ENCODE measurements at regions not wholly inside any gene's neighbourhood (a gene's known extent, or its start where the extent isn't known, plus 50 kb on each side); places are given as distances from the start of the nearest gene placed in this dataset.
A peak's percentile ranks its signal among the peaks of the same experiment; 100 is the strongest.
"Not testable (repeated sequence)": the region's sequence is repeated elsewhere in the genome, so short reads cannot be mapped to it uniquely, and the experiment has no call there.

DNA sequence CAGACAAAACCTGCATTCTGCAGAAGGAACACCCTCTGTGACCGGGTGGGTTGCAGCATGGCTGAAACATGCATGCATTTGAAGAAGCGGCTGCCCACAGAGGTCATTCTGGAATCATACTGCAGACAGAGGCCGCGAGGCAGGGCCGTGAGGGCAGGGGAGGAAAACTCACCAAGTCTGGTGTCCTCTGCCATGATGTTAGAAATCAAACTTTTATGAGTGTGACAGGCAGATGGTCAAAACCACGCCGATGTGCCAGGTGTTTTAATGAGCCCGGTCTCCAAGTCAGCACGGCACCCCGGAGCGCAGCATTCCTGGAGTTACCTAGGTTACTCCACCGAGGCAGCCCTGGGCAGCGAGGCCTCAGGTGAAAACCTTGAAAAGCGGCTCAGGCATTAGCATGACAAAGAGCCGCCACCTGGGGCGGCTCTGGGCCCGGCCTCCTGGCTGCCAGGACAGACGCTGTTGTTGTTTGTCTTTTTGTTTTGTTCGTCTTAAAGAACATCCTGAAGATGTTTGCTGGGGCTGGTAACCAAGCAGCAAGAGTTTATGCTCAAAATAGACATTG is 255.6 kb downstream of the ERMARD start:
- no peak for DNase-seq

DNA sequence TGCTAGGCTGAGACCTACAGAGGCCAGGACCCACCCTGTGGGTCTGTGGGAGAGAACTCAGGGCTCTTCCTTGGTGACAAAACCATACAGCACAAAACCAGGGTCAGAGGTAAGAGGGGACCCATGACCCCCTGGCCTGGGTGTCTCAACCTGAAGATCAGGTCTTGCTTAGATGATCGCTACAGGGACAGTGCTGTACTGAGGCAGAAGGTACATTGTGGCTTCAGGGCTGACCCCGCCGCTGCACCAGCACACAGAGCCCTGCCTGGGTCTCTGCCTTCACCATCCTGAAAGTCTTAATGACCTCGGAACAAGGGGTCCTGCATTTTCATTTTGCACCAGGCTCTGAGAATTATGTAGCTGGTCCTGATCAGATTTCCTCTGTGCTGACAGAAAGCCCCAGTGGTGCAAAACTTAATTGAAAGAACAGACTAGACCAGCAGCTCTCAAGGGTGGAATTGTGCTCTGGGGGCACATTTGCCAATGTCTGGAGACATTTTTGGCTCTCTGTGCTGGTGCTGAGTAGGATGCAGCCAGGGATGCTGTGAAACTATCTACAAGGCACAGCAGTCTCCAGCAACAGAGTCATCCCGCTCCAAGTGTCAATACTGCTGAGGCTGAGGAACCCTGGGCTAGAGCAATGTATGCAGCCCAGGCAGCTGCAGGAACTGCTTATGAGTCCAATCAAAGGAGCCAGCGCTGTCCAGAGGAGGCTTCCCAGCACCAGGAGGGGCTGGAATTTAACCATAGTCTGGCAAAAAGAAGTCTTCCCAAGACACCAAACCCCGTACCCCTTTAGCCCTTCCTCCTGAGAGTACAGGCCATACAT is 254.9 kb downstream of the ERMARD start:
- DNase-seq, result no peak

DNA sequence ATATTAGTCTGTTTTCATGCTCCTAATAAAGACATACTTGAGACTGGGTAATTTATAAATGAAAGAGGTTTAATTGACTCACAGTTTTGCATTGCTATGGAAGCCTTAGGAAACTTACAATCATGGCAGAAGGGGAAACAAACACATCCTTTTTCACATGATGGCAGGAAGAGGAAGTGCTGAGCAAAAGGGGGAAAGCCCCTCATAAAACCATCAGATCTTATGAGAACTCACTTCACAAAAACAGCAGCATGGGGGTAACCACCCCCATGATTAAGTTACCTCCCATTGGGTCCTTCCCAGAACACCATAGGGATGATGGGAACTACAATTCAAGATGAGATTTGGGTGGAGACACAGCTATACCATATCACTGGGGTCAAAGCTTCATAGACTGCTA is 254.2 kb downstream of the ERMARD start:
- DNase-seq, result no peak

DNA sequence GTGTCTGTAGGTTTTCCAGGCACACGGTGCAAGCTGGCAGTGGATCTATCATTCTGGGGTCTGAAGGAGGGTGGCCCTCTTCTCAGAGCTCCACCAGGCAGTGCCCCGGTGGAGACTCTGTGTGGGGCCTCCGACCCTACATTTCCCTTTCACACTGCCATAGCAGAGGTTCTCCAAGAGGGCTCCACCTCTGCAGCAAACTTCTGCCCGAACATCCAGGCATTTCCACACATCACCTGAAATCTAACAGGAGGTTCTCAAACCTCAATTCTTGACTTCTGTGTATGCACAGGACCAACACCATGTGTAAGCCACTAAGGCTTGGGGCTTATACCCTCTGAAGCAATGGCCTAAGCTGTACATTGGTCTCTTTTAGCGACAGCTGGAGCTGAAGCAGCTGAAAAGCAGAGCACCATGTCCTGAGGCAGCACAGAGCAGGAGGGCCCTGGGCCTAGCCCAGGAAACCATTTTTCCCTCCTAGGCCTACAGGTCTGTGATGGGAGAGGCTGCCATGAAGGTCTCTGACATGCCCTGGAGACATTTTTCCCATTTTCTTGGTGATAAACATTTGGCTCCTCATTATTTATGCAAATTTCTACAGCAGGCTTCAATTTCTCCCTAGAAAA is 253.3 kb downstream of the ERMARD start:
- no peak for DNase-seq

DNA sequence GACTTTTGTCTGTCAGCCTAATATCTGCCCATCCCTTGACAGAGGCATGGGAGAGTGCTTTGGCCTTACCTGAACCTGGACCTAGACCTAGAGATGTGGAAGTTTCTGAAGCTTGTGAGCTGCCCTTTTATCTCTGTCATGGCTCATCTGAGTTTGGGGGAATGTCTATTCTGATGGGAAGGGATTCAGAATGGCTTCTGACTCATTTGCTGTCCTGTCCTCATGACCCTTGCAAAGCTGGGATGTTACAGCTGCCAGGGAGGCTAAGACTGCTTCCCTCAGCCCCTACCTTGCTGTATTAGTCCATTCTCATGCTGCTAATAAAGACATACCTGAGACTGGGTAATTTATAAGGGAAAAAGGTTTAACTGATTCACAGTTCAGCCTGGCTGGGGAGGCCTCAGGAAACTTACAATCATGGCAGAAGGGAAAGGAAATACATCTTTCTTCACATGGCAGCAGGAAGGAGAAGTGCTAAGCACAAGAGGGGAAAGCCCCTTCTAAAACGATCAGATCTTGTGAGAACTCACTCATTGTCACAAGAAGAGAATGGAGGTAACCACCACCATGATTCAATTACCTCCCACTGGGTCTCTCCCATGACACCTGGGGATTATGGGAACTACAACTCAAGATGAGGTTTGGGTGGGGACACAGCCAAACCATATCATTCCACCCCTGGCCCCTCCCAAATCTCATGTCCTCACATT is 252.2 kb downstream of the ERMARD start:
- DNase-seq, result no peak

DNA sequence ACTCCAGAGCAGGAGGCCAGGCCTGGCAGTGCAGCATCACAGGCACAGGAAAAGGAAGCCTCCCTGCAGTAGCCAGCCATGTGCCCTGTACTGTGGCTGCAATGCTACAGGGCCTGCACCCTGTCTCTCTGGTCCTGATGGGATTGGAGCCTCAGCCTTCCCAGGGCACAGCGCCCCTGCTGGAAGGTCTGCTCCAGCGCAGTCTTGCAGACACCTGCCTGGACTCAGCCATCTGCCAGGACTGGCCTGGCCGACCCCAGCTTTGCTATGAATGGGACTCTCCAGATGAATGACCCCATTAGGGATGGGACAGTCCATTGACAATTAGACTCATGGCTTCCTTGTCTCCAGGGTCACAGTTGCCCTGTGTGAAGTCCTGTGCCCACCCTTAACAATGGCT is 251.6 kb downstream of the ERMARD start:
- DNase-seq, result no peak

DNA sequence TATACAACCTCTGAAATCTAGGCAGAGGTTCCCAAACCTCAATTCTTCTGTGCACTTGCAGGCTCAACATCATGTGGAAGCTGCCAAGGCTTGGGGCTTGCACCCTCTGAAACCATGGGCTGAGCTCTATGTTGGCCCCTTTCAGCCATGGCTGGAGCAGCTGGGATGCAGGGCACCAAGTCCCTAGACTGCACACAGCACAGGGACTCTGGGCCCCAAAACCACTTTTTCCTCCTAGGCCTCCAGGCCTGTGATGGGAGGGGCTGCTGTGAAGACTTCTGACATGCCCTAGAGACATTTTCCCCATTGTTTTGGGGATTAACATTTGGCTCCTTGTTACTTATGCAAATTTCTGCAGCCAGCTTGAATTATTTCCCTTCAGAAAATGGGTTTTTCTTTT is 250.4 kb downstream of the ERMARD start:
- not testable (repeated sequence) for DNase-seq

DNA sequence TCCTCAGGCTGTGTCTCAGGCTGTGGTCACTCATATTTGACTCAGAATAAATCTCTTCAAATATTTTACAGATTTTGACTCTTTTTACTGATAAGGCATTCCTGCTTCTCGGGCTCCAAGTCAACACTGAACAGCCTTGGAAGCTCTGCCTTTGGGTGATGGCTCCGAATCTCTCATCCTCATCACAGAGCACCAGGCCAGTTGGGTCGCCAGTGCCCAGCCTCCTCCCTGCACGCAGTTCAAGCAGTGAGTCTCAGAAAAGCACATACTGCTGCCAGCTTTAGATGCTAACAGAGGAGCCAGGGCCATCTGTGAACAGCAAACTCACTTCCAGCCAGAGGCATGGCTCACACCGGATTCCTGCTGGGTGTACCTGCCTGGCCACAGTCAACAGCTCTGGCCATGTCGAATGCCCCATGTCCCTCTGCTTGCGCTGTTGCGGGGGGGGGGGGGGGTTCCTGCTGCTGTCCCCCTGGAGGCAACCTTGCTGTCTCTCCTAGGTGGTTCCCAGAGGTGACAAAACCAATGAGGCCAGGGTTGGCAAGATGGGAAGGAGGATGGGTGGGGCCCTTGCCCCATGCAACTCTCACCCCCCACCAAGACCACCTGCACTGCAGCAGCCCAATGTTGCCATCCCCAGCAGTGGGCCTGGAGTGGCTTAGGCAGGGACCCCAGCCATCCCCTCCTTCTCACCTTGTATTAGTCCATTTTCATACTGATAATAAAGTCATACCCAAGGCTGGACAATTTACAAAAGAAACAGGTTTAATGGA is 248.8 kb downstream of the ERMARD start:
- DNase-seq, result no peak

DNA sequence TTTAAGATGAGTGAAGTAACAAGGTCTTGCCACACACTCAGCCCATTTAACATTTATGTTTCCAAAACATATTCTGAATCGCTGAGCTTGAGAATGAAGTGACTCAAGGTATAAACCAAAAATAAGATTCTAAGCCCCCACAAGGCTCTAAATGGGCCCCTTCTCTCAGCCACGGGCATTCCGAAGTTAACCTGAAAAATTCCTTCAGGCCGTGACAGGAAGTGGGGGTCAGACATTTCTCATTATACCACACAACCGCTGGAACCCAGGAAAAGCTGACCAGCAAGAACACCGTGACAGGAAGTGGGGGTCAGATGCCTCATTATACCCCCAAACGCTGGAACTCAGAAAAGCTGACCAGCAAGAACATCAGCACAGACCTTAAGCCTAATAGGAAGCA is 247.9 kb downstream of the ERMARD start:
- no peak for DNase-seq

DNA sequence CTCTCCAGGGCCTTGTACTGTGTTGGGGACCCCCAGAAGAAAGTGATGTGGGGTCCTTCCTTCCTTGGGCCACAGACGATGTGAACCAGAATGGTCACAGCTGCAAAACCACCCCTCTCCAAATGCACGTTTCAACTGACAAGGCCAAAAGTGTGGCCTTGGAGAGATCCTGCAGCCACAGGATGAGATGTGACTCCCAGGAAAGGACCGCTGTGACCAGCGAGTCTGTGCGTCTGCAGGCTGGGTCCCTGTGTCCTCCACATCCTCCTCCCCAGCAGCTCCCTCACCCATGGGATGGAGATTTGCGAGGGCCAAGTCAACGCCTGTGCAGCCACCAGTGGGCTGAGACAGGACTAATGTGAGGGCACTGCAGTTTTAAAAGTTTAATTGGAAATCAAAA is 247.0 kb downstream of the ERMARD start:
- DNase-seq, result no peak

DNA sequence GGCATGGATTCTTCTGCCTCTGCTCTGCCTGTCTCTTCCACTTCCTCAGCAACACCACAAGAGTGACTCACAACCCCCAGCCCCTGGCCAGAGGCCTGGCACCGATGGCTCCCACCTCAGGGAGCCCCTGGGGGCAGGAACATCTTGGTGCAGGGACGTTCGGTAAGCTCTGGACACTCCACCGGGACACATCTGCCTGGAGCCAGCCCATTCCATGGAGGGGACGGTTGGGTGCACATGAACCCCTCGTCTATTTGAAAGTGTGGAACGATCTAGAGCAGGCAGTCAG is 246.5 kb downstream of the ERMARD start:
- DNase-seq, result no peak

DNA sequence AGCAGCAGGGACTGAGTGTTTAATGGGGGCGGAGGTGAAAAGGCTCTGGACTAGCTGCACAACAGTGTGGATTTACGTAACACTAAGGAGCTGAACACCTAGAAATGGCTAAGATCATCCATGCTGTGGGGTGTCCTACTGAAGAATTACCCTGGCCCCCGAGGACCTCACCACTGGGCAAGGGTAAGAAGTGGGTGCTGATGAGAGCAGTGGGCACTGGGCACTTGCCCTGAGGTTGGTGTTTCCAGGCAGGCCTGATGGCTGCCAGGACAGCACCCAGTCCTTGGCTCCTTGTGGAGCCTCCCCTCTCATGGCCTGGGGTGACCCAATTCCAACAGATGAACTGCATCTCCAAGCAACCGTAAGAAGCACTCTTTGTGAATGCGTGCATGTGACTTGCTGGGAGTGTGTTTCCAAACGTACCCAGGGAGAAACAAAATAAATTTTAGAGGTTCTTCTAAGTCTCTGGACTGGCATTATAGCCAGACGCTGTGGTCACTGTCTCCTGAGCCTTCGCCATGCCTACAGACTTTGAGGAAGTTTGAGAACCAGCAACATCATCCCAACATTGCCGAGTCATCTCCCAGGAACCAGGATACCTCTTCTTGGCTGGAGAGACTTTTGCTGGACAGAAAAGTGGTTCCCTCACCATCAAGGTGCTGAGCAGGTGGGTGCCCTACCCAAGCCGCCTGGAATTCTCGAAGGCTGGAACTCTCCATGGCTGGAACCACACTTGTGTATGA is 245.9 kb downstream of the ERMARD start:
- no peak for DNase-seq

DNA sequence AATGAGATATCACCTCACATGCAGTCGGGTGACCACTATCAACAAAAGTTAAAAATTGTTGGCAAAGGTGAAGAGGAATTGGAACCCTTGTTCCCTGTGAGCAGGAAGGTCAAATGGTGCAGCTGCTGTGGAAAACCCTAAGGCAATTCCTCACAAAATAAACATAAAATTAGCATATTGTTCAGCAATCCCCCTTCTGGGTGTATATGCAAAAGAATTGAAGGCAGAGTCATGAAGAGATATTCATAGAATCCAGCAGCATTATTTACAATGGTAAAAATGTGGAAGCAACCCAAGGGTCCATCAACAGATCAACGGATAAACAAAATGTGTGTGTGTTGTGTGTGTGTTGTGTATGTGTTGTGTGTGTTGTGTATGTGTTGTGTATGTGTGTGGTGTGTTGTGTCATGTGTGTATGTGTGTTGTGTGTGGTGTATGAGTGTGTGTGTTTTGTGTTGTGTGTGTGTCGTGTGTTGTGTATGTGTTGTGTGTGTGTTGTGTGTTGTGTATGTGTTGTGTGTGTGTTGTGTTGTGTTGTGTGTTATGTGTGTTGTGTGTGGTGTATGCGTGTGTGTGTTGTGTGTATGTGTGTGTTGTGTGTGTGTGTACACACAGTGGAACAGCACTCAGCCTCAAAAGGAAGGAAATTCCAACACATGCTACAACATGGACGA is 245.1 kb downstream of the ERMARD start:
- no peak for DNase-seq

DNA sequence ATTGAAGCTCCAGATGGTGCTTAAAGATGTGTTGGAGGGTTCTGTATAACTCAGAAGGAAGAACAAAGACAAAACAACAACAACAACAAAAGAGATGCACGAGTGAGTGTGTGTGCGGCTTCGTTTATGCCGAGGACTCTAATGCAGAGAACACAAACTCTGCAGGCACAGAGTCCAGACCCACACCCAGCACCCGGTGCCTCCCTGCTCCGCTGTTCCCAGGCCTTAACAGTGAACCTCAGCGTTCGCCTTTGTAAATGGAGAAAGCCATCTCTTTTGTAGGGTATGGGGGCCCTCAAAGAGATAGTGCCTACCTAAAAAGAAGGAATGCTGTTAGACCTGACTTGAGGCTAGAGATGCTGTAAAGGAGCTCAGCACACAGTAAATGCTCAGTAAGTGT is 243.3 kb downstream of the ERMARD start:
- DNase-seq, result no peak

DNA sequence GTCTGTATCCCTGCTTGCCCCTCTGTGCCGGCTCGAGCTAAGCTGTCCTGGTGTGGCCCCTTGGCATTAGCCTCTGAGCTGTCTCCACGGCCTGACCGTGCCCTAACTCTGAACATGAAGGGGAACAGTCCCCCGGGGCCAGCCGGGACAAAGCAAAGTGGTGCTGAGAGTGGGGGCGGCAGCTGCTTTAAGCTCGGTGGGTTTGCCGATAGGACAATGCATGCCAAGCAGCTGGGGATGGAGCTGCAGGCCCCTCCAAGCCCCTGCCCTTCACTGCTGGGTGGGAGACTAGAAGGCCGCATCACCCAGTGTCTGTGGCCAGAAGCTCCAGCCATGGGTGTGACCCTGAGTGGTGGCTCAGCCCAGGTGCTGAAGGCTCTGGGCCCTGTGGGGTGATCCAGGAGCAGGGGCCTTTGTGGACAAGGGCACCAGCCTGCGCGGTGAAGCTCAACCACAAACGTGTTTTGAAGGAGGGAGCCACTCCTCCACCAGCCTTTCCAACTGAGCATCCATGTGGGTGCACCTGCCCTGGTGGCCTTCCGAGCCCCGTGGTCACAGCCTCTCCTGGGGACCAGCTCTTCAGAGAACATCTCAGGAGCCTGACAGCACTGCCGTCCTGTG is 242.5 kb downstream of the ERMARD start:
- DNase-seq, result no peak

DNA sequence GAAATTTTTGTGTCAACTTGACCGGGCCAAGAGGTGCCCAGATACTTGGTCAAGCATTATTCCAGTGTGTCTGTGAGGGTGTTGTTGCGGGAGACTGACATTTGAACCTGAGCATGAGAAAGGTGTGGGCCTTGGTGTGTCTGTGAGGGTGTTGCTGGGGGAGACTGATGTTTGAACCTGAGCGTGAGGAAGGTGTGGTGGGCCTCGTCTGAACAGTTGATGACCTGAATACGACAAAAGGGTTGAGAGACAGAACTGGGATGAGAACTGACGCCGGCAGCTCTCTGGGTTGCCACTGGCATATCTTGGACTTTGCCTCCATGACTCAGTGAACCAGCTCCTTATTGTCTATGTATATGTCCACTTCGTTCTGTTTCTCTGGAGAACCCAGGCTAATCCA is 240.5 kb downstream of the ERMARD start:
- no peak for DNase-seq

DNA sequence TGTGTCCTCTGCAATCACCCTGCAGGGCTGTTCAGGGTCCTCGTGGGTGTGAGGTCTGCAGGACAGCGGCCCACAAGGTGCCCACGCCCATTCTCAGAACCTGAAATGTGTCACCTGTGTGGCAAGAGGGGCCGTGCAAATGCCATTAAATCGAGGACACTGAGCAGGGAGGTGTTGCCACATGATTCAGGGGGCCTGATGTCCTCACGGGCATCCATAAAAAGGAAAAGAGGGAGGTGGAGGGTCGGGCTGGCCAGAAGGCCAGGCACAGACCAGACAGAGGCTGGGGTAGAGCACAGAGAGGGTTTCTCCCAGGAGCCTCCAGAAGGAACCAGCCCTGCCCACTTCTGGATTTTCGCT is 239.6 kb downstream of the ERMARD start:
- DNase-seq, result no peak

DNA sequence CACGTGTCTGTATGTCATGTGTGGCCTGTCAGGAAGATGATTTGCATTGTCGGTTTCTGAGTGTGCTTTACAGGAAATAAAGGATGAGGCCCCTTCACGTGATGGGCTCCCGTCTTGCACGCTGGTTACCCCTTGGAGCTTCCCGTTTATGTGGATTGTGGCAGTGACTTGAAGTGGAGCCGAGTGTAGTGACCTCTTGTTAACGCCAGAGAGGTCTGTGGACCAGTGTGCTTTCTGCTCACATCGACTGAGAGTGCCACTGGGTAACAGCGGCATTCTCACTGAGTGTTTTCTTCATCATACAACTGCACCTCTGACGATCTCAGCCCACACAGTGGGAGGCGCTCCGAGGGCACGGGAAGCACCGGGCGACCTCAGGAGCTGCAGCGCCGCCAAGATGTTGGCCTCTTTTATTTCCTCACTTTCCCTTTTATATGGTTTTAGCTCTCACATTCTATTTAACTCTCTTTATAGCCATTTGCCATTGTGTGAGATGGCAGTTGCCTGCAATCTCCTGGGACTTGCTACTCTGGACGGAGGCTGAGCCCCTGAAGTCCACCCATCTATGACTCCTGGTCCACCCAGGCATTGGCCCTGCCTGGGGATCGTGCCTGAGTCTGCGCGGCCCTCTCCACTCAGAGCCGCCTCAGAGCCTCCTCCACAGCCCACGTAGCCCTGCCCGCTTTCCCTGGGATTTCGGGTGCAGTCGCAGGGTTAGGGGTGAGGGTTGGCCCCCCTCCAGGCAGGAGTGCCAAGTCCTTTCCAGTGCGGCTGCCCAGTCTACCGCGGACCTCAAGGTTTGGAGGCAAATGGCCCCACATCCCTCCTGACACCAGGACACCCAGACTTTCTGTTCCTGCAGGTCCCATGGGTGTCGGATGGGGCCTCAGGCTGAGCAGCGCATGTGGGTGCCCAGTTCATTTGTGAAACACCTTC is 238.9 kb downstream of the ERMARD start:
- peak in 1 of 4 experiments; percentile 8 for DNase-seq

DNA sequence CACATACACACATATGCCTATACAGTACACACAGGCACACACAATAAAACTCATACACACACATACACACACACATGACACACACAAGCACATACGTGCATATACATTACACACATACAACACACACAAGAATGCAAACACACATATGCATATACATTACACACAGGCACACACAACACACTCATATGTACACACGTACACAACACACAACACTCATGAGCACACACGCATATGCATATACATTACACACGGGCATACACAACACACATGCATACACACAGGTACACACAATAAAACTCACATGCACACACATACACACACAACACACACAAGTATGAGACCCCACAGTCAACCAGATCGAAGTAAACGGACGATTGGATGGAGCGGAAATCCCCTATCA is 238.2 kb downstream of the ERMARD start:
- no peak for DNase-seq
